DMS153 treated with DMSO at 0.1 percent for 48 hours (cell line): ENCODE measurements at regions not wholly inside any gene's neighbourhood (a gene's known extent, or its start where the extent isn't known, plus 50 kb on each side); places are given as distances from the start of the nearest gene placed in this dataset.

ENCODE experiments used
- DNase-seq: peaks from one replicate; lab custom pipeline; 2025; ENCODE audit not compliant: unreplicated experiment; lab: John Stamatoyannopoulos, UW

GRCh38 chr20:61193164-61193563 lies 58.9 kb upstream of the CDH4 start:
- DNase-seq: no peak
